HepG2 (cell line): ENCODE measurements at regions not wholly inside any gene's neighbourhood (a gene's known extent, or its start where the extent isn't known, plus 50 kb on each side); places are given as distances from the start of the nearest gene placed in this dataset.

ENCODE experiments used
- ARNT ChIP-seq: fragments of 450-650 bp; IDR thresholded peaks from 2 replicates; pipeline ENCODE4 v1.6.1; 2017
- CTCF ChIP-seq: sonication (generic); formaldehyde crosslinking; IDR thresholded peaks from 2 replicates; pipeline ENCODE4 v1.5.0; 2020; ENCODE audit warnings: mild to moderate bottlenecking, missing genetic modification reagents, moderate library complexity
- FOXM1 ChIP-seq: sonication (generic); formaldehyde crosslinking; IDR thresholded peaks from 2 replicates; pipeline ENCODE4 v1.5.0; 2020; ENCODE audit warnings: missing genetic modification reagents
- GLI4 ChIP-seq: sonication (generic); formaldehyde crosslinking; IDR thresholded peaks from 2 replicates; pipeline ENCODE4 v1.5.1; 2020; ENCODE audit warnings: missing genetic modification reagents, mild to moderate bottlenecking, moderate library complexity, borderline replicate concordance
- HES4 ChIP-seq: sonication (generic); formaldehyde crosslinking; IDR thresholded peaks from 2 replicates; pipeline ENCODE4 v1.9.0; 2021; ENCODE audit warnings: mild to moderate bottlenecking, missing genetic modification reagents, borderline replicate concordance
- KMT2A ChIP-seq: sonication (generic); formaldehyde crosslinking; IDR thresholded peaks from 2 replicates; pipeline ENCODE4 v1.4.0; 2020; ENCODE audit warnings: missing genetic modification reagents
- NFE2L2 ChIP-seq: fragments of 150-350 bp; IDR thresholded peaks from 2 replicates; pipeline ENCODE4 v1.6.1; 2014; ENCODE audit warnings: low read length
- POLR2AphosphoS5 ChIP-seq: IDR thresholded peaks from 2 replicates; pipeline ENCODE4 v1.6.1; 2012; ENCODE audit warnings: low read depth, low read length
- TAF1 ChIP-seq: sonication (generic); formaldehyde crosslinking; IDR thresholded peaks from 2 replicates; pipeline ENCODE4 v1.4.0; 2020; ENCODE audit warnings: missing genetic modification reagents
- ZNF101 ChIP-seq: sonication (generic); formaldehyde crosslinking; IDR thresholded peaks from 2 replicates; pipeline ENCODE4 v1.4.0; 2020; ENCODE audit warnings: mild to moderate bottlenecking, low read depth, missing genetic modification reagents, borderline replicate concordance
- TF ChIP-seq, protein P1 (sequence below): sonication (generic); formaldehyde crosslinking; IDR thresholded peaks from 2 replicates; pipeline ENCODE4 v1.5.1; 2020; ENCODE audit warnings: mild to moderate bottlenecking, missing genetic modification reagents, moderate library complexity
- TF ChIP-seq, protein P2 (sequence below): sonication (generic); formaldehyde crosslinking; IDR thresholded peaks from 2 replicates; pipeline ENCODE4 v1.8.0; 2022; ENCODE audit warnings: mild to moderate bottlenecking, missing genetic modification reagents; ENCODE audit not compliant: insufficient replicate concordance

GRCh38 chr15:79659691-79660090 is 227.6 kb downstream of the MINAR1 start:
- TF ChIP-seq TAF1 (CRISPR knock-in tag) (no peak), GLI4 (CRISPR knock-in tag) (no peak), ZNF101 (CRISPR knock-in tag) (no peak), CTCF (CRISPR knock-in tag) (no peak), NFE2L2 (no peak), KMT2A (CRISPR knock-in tag) (no peak), ARNT (no peak), HES4 (CRISPR knock-in tag) (no peak), POLR2AphosphoS5 (no peak), FOXM1 (CRISPR knock-in tag) (no peak)
- TF ChIP-seq, protein P1, sequence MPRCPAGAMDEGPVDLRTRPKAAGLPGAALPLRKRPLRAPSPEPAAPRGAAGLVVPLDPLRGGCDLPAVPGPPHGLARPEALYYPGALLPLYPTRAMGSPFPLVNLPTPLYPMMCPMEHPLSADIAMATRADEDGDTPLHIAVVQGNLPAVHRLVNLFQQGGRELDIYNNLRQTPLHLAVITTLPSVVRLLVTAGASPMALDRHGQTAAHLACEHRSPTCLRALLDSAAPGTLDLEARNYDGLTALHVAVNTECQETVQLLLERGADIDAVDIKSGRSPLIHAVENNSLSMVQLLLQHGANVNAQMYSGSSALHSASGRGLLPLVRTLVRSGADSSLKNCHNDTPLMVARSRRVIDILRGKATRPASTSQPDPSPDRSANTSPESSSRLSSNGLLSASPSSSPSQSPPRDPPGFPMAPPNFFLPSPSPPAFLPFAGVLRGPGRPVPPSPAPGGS (CRISPR knock-in tag) = no peak
- TF ChIP-seq, protein P2, sequence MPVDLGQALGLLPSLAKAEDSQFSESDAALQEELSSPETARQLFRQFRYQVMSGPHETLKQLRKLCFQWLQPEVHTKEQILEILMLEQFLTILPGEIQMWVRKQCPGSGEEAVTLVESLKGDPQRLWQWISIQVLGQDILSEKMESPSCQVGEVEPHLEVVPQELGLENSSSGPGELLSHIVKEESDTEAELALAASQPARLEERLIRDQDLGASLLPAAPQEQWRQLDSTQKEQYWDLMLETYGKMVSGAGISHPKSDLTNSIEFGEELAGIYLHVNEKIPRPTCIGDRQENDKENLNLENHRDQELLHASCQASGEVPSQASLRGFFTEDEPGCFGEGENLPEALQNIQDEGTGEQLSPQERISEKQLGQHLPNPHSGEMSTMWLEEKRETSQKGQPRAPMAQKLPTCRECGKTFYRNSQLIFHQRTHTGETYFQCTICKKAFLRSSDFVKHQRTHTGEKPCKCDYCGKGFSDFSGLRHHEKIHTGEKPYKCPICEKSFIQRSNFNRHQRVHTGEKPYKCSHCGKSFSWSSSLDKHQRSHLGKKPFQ (CRISPR knock-in tag) = no peak
